ENCODE measurements at regions not wholly inside any gene's neighbourhood (a gene's known extent, or its start where the extent isn't known, plus 50 kb on each side); places are given as distances from the start of the nearest gene placed in this dataset.

DNA sequence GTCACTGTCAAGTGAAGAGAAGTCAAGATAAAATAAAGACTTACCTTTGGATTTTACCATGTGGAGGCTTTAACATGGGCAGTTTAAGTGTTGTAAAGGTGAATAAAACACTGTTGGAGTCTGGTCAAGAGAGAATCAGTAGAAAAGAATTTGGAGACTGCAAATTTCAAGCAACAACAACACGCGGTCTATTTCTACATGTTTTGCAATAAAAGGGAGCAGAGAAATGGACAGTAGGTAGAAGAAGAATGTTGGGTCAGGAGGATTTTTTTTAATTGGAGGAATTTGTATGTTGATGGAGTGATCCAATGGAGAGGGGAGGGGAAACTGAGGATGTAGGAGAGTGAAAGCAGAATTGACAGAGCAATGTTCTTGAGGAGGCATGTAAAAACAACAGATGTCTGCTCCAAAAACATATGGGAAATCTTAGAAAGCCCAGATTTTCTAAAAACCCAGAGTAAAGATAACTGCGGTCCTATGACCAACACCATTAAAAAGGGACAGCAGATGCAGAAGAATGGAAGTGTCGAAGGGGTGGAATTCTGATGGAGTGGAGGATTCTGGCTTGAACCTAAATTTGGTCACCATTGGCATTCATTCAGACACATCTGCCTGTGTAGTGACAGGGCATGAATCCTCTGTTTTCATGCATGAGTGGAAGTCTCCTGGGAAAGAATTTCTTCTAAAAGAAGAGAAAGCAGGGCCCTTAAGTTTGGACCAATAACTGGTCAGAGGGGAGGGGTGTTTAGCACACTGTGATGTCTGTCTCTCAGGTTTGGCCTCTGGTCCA lies 68.0 kb upstream of the OSBPL8 start:
- TF ChIP-seq POLR2A (IDR thresholded peaks at IDR 0.05; ENCODE audit: low read length) (no peak), GATA1 (IDR thresholded peaks at IDR 0.05; ENCODE audit: low read depth, low read length) (no peak)

All from erythroblast (primary cell).